ENCODE measurements at regions not wholly inside any gene's neighbourhood (a gene's known extent, or its start where the extent isn't known, plus 50 kb on each side); places are given as distances from the start of the nearest gene placed in this dataset.

GRCh38 chr3:169009453-169009852 is 654.1 kb downstream of the MECOM start (continued):
- TF ChIP-seq ZNF462 (CRISPR knock-in tag; IDR thresholded peaks at IDR 0.05) (no peak), ZNF114 (CRISPR knock-in tag; IDR thresholded peaks at IDR 0.05) (no peak), JUNB (IDR thresholded peaks at IDR 0.05; ENCODE audit: unreplicated experiment) (no peak), CREB1 (CRISPR knock-in tag; IDR thresholded peaks at IDR 0.05; ENCODE audit: low read depth) (no peak), ETS1 (IDR thresholded peaks at IDR 0.05) (no peak), EZH2 (IDR thresholded peaks at IDR 0.05; ENCODE audit: low read depth, unreplicated experiment) (no peak), REST (IDR thresholded peaks at IDR 0.05; ENCODE audit: unreplicated experiment) (no peak), STAT1 (IDR thresholded peaks at IDR 0.05; ENCODE audit: unreplicated experiment) (no peak), POLR2AphosphoS5 (IDR thresholded peaks at IDR 0.05; ENCODE audit: low read depth) (no peak), ZNF331 (CRISPR knock-in tag; IDR thresholded peaks at IDR 0.05; ENCODE audit: low read depth) (no peak)

Data from GM23338 (cell line).